ENCODE measurements at regions not wholly inside any gene's neighbourhood (a gene's known extent, or its start where the extent isn't known, plus 50 kb on each side); places are given as distances from the start of the nearest gene placed in this dataset.
"Not testable (repeated sequence)": the region's sequence is repeated elsewhere in the genome, so short reads cannot be mapped to it uniquely, and the experiment has no call there.

- no peak for TF ChIP-seq CTCF (IDR thresholded peaks at IDR 0.05; ENCODE audit: extremely low read depth, insufficient read depth, missing control alignments)
- in situ Hi-C loops (cut with MboI; ENCODE audit: low pct_unique_long_range_greater_than_20kb, low sequenced_read_pairs, unreplicated experiment): no loop called here
- DNase-seq (ENCODE audit: low spot score): no peak
Measured at GRCh38 chr12:126960709-126961108, 1306.3 kb upstream of the TMEM132C start.

- TF ChIP-seq CTCF (IDR thresholded peaks at IDR 0.05; ENCODE audit: extremely low read depth, insufficient read depth, missing control alignments): no peak
- in situ Hi-C loops (cut with MboI; ENCODE audit: low pct_unique_long_range_greater_than_20kb, low sequenced_read_pairs, unreplicated experiment): no loop called here
- DNase-seq (ENCODE audit: low spot score): no peak
Measured at GRCh38 chr12:126963825-126964224, 1303.1 kb upstream of the TMEM132C start.

- in situ Hi-C loops (cut with MboI; ENCODE audit: low pct_unique_long_range_greater_than_20kb, low sequenced_read_pairs, unreplicated experiment): no loop called here
- TF ChIP-seq CTCF (IDR thresholded peaks at IDR 0.05; ENCODE audit: extremely low read depth, insufficient read depth, missing control alignments): no peak
- no peak for DNase-seq (ENCODE audit: low spot score)
Measured at GRCh38 chr12:126966498-126966897, 1300.5 kb upstream of the TMEM132C start.

GRCh38 chr12:126967152-126967551 lies 1299.8 kb upstream of the TMEM132C start:
- no peak for TF ChIP-seq CTCF (IDR thresholded peaks at IDR 0.05; ENCODE audit: extremely low read depth, insufficient read depth, missing control alignments)
- in situ Hi-C loops (cut with MboI; ENCODE audit: low pct_unique_long_range_greater_than_20kb, low sequenced_read_pairs, unreplicated experiment): no loop called here
- no peak for DNase-seq (ENCODE audit: low spot score)

- no peak for DNase-seq (ENCODE audit: low spot score)
- TF ChIP-seq CTCF (IDR thresholded peaks at IDR 0.05; ENCODE audit: extremely low read depth, insufficient read depth, missing control alignments): no peak
- in situ Hi-C loops (cut with MboI; ENCODE audit: low pct_unique_long_range_greater_than_20kb, low sequenced_read_pairs, unreplicated experiment): no loop called here
Measured at GRCh38 chr12:126974779-126975178, 1292.2 kb upstream of the TMEM132C start.

GRCh38 chr12:126976579-126976978 lies 1290.4 kb upstream of the TMEM132C start:
- no peak for DNase-seq (ENCODE audit: low spot score)
- in situ Hi-C loops (cut with MboI; ENCODE audit: low pct_unique_long_range_greater_than_20kb, low sequenced_read_pairs, unreplicated experiment): no loop called here
- no peak for TF ChIP-seq CTCF (IDR thresholded peaks at IDR 0.05; ENCODE audit: extremely low read depth, insufficient read depth, missing control alignments)

- DNase-seq (ENCODE audit: low spot score); in situ Hi-C loops (cut with MboI; ENCODE audit: low pct_unique_long_range_greater_than_20kb, low sequenced_read_pairs, unreplicated experiment): not testable (repeated sequence)
Measured at GRCh38 chr12:126979564-126979963, 1287.4 kb upstream of the TMEM132C start.

All from GM13977 (cell line).